ELR (cell line): ENCODE measurements at regions not wholly inside any gene's neighbourhood (a gene's known extent, or its start where the extent isn't known, plus 50 kb on each side); places are given as distances from the start of the nearest gene placed in this dataset.

ENCODE experiments used
- DNase-seq: peaks from one replicate; pipeline ENCODE4 v3.0.0-alpha.2; 2015; ENCODE audit warnings: low read depth

GRCh38 chr16:82497139-82497538 is 129.6 kb upstream of the CDH13 start:
- DNase-seq, result no peak

DNA sequence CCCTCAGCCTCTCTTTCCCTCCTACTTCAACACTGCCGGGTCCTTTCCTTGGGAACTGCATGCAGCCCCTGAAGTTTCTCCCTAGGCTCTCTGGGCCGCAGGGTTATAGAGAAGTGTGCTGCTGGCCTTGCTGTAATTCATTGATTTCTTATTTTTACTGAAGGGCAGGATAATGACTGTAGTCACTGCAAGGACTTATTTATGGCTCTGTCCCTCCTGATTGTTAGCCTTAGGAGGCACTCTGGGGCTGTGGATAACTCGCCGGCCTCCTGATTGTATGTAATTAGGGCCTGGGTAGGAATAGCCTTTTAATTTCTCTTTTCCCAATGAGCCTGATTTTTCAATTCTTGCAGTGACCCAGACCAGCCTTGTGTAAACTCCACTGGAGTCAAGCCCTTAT is 138.3 kb upstream of the CDH13 start:
- DNase-seq, result no peak

DNA sequence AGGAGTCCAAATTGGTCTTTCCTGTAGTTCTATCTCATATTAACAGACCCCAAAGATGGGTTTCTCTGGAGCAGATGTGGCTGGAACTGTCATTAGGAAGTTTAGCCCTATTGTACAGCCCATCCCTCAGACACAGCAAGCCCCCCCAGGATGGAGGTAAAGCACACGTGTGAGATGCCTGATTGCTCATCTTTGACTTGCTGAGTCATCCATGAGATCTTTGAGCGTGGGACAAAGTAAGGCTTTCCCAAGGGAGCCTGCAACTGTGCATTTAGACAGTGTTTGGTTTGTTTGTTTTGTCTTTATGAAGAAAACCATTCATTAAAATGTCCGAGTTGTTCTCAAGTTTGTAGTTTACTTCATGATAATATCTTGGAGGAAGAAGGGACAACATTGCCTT is 145.3 kb upstream of the CDH13 start:
- peak; percentile 10 for DNase-seq

DNA sequence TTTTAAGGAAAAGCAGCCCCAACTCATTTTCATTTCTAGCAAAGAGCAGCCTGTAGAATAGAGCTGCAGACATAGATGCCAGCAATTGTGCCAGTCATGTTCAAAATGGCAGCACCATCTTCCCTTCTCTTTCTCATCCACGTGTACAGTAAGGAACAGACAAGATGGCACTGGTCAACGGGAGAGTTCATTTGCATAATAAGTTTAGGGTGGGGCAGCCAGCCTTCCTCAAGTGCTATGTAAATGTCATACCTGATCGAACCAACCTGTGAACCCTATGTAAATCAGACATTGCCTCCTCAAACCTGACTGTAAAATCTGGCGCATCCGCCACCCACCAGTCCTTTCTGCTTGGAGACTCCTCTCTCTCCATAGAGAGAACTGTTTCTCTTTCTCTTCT is 150.0 kb upstream of the CDH13 start:
- DNase-seq, result no peak

DNA sequence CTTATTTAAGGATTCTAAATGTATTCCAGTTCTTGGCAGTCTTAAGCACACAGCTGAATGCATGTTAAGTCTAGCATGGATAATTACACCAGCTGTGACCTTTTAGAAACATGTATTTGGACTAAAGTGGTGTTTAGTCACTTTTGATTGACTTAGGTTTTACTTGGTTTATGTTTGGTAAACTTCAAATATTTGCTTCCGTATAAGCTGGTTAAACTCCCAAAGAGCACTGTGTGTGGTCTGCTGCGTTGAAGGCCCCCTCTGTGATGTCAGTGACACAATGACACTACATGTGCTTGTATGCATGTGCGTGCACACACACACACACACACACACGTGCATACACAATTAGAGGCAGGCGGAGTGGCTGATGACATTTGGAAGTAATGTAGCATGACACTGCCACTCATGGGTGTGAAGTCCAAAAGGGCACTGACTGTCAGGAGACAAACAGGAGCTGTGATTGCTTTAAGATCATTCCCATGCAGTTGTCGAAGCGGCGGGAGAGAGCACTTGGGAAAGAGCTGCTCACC is 156.1 kb upstream of the CDH13 start:
- DNase-seq, result no peak

DNA sequence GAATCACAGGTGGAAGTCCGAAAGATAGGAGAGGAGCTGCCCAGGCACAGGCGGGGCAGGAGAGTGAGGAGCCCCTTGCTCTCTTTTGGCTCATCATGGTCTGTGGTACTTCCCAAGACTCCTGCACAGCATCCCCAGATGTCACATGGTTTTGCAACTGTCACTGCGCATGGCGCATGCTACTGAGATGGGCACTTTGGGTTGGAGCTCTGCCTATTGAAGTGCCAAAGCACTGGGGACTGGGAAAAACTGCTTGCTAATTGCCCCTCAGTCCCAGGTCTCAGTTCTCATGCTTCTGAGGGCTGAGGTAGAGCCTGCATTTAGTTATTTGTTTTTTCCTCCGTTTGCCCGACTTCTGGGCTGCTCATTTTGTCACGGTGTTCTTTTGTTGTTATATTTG is 156.8 kb upstream of the CDH13 start:
- no peak for DNase-seq

GRCh38 chr16:82464187-82464586 is 162.6 kb upstream of the CDH13 start:
- no peak for DNase-seq

GRCh38 chr16:82460766-82461165 is 166.0 kb upstream of the CDH13 start:
- no peak for DNase-seq

DNA sequence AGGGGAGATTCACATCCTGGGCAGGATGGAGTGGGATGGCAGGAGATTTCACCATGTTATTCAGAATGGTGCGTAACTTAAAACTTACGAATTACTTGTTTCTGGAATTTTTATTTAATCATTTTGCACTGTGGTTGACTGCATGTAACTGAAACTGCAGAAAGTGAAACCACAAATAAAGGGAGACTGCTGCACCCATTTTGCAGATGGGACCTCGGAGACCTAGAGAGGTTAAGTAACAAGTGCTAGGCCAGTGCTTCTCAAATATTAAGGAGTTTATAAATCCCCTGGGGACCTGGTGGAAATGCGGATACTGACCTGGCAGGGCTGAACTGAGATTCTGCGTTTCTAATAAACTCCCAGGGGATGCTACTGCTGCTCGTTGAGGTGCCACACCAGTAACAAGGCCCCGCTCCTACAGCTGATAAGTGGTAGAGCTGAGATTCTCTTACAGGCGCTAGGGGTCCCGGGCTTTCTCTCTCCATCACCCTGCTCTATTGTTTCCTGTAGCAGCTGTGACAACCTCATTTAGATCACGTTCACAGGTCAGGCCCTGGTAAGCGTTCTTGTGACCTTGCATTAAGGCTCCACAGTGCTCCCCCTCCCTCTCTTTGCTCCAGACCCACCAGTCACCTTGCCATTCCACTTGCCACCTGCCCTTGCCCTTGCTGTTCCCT is 167.1 kb upstream of the CDH13 start:
- DNase-seq, result no peak

GRCh38 chr16:82456683-82457082 is 170.1 kb upstream of the CDH13 start:
- peak; percentile 66 for DNase-seq

DNA sequence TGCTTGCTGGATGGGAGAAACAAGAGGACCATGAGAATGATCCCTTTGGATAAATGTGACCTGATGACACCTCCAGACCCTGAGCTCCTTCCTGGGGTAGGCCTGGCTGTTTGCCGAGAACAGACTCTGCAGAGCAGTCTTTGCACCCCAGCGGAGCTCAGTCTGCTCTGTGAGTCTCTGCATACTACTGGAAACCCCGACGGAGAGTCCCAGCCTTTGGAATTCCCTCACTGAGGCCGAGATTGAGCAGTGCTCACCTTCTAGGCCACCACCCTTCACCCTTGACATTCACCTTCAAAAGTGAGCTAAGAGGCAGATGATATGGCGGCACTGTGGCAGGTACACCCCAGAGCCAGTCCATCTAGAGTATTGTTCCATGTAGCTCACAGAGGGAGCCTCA is 172.2 kb upstream of the CDH13 start:
- no peak for DNase-seq

- no peak for DNase-seq
Observed at GRCh38 chr16:82454152-82454551, 172.6 kb upstream of the CDH13 start.

- DNase-seq, result no peak
Observed at GRCh38 chr16:82452004-82452756, 174.6 kb upstream of the CDH13 start.

DNA sequence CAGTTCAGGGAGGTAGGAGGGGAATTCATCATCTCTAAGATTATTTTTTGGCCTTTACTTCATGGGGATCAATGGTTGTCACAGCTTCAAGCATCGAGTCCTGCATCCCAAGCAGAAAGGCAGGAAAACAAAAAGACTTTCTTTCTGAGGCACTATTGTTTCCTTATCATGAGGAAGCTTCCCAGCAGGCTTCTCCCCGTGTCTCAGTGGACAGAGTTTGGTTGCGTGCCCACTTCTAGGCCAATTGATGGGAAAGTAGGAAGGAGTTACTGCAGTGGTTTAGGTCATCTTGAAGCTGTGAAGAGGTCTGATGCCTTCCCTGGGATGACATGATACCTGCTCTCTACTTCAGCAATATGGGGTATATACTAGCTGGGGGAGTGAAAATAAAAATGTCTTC is 175.3 kb upstream of the CDH13 start:
- no peak for DNase-seq

GRCh38 chr16:82440336-82440735 is 186.4 kb upstream of the CDH13 start:
- no peak for DNase-seq

GRCh38 chr16:82439678-82440293 is 187.0 kb upstream of the CDH13 start:
- DNase-seq, result peak; percentile 33

DNA sequence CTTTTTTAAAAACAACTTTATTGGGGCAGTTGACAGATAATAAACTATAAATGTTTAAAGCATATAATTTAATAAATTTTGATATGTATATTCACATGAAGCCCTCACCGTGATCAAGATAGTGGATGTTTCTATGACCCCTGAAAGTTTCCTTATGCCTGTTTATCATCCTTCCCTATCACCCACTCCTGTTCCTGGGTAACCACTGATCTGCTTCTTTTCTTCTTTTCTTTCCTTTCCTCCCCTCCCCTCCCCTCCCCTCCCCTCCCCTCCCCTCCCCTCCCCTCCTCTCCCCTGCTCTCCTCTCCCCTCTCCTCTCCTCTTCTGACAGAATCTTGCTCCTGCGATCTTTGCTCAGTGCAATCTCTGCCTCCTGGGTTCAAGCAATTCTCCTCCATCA is 193.7 kb upstream of the CDH13 start:
- no peak for DNase-seq

DNA sequence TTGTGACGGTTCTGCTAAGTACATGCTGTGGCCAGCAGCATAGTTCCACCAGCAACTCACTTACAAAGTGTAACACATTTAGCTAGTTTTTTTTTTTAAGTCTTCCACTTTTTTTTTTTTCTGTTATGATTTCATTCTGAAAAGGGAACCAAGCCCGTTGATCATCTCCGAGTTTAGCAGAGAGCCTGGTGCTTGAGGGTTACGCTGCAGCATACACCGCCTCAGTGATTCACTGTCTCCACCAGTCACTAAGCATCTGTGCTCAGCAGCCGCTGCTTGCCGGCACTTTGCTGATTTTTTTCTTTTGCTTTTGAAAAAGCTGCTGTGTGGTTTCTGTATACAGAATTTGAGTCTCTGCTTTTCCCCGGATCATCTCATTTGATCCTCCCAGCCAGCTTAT is 194.5 kb upstream of the CDH13 start:
- DNase-seq, result no peak

DNA sequence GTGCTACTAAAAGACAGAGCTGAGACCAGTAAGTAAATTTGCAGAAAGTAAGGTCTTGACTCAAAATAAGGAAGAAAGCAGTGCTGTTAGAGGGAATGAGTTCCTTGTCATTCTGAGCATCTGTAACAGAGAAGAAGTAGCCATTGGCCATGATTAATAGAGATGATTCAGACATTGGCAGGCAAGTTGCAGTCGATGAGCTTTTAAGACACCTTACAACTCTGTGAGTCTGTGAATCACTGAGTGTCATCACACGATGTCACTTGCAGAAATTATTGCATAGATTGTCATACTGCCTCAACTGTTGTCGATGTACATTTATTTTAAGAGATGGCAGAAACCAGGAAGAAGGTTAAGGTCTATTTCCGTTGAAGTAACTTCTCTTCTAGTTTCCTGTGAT is 201.1 kb upstream of the CDH13 start:
- peak; percentile 13 for DNase-seq

DNA sequence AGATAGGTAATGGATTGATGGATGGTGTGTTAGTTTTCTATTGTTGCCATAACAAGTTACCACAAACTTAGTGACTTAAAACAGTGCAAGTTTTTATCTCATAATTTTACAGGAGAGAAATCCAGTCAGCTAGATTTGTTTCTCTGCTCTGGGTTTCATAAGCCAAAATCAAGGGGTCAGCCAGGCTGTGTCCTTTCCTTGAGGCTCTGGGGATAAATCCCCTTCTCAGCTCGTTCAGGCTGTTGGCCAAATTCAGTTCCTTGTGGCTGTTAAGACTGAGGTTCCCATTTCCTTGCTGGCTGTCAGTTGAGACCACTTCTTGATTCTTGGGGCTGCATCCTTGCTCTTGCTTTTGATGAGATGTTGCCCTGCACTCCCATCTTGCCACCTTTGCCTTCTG is 204.9 kb upstream of the CDH13 start:
- no peak for DNase-seq

GRCh38 chr16:82419332-82419731 is 207.4 kb upstream of the CDH13 start:
- no peak for DNase-seq

GRCh38 chr16:82414476-82414875 is 212.3 kb upstream of the CDH13 start:
- no peak for DNase-seq

GRCh38 chr16:82412770-82413169 is 214.0 kb upstream of the CDH13 start:
- no peak for DNase-seq
